ENCODE measurements at regions not wholly inside any gene's neighbourhood (a gene's known extent, or its start where the extent isn't known, plus 50 kb on each side); places are given as distances from the start of the nearest gene placed in this dataset.

GRCh38 chr11:45062115-45062514 lies 84.3 kb upstream of the PRDM11 start:
- DNase-seq (ENCODE audit: low read depth in 1 of 2, low spot score in 1 of 2): no peak

DNA sequence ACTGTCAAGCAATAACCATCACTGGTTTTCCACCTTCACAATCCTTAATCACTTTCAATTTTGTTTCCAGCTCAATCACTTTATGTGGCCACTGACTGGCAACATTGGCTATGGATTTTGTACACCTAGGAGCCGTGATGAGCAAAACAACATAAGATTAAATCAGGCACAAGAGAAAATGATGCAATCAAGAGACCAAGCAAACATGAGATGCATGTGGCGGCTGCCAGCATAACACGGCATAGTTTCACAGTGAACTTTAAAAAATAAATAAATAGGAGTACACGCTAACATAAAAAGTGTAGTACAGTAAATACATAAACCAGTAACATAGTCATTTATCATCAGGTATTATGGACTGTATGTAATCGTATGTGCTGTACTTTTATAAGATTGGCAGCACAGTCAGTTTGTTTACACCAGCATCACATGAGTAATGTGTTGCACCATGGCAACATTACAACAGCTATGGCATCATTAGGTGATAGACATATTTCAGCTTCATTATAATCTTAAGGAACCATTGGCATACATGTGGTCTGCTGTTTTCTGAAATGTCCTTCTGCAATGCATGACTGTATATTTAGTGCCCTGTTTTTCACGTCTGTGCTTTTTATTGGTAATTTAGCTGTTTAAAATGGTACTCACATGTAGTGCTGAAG lies 83.3 kb upstream of the PRDM11 start:
- no peak for DNase-seq (ENCODE audit: low read depth in 1 of 2, low spot score in 1 of 2)

GRCh38 chr11:45063669-45064068 lies 82.8 kb upstream of the PRDM11 start:
- no peak for DNase-seq (ENCODE audit: low read depth in 1 of 2, low spot score in 1 of 2)

DNA sequence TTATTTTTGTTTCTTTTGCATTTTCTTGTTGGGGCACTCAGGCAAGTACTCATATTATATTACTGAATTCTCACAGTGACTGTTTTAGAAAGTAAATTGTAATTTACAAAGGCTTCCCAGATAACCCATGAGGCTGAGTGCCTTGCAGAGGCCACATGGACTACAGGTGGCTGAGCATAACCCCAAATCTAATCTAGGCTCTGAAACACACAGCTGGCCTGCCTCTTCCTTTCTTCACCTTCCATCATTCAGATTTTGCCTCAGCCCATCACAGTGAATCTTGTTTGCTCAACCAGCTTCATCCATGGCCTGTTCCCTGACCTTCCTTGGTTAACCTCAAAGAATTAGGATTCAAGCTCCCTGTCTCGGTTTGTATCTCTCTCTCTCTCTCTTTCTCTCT lies 78.5 kb upstream of the PRDM11 start:
- DNase-seq (ENCODE audit: low read depth in 1 of 2, low spot score in 1 of 2): no peak

GRCh38 chr11:45071232-45071631 lies 75.2 kb upstream of the PRDM11 start:
- no peak for DNase-seq (ENCODE audit: low read depth in 1 of 2, low spot score in 1 of 2)

DNA sequence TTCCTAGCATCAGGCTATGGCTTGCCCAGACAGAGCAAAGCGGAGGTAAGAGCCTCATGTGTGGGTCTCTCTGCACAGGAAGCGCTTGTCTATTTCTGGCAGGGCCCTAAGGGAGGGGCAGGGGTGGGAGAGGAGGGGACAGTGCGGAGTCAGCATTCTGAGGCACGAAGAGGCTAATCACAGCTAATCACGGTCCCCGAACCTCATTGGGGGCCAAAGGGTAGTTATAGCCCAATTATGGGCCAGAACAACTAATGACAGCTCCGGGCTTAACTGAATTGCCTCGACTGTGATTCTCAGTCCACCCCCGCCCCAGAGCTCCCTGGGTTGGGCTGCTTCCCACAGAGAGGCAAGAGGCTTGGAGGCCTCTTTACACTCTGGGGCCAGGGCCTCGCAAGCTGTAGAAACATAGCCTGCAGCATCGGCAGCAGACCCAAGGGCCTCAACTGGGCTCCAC lies 72.7 kb upstream of the PRDM11 start:
- no peak for DNase-seq (ENCODE audit: low read depth in 1 of 2, low spot score in 1 of 2)

DNA sequence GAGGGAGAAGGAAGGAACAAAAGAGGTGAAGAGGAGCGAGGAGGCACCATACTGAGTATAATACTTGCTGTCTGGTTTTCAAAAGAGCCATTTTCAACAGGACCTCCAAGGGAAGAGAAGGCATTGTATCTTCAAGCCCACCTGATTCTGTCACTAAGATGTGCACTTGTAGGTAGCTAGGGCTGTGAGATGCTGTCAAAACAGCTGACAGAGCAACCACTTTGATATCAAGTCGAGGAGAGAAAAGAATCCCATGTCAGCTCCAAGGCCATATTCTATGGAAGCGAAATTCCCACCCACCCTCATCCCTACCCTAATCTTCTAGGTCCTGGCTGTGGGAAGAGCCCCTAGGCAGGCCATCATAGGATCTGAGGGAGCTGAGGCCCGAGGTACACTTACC lies 70.9 kb upstream of the PRDM11 start:
- DNase-seq (ENCODE audit: low read depth in 1 of 2, low spot score in 1 of 2): no peak

DNA sequence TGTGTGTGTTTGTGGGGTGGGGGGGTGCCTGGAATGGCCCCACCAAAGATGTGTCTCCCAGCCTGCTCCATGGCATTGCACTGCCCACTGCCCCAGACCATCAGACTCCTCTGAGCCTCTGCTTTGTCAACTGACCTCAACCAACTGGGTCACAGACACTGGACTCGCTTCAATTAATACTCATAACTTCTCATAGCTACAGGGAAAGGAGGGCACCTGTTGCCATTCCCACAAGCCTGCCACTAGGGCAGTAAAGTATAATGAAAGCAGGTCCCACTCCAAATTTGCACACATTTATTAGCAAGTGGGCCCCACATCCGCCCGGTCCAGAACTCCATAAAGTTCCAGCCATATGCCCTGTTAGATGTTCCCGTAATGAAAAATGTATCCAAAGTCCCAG lies 70.5 kb upstream of the PRDM11 start:
- DNase-seq (ENCODE audit: low read depth in 1 of 2, low spot score in 1 of 2): no peak

DNA sequence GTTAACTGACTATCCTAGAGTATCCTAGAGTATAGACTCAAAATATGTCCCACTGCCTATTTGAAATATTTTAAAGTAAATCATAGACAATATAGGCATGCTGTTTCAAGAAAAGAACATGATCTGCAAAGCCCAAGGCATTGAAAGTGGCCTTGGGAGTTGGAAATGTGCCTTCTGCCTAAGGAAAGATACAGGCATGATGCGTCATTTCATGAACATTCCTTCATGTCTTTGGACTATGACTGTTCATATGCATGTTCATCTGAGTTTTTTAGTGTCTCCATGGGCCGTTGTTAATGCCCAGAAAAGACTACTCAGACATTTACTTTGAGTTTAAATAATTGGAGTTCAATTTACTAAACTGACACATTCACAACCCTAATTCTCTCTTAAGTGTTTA lies 69.7 kb upstream of the PRDM11 start:
- DNase-seq (ENCODE audit: low read depth in 1 of 2, low spot score in 1 of 2): no peak

- no peak for DNase-seq (ENCODE audit: low read depth in 1 of 2, low spot score in 1 of 2)
Measured at GRCh38 chr11:45078236-45079074, 68.0 kb upstream of the PRDM11 start.

- DNase-seq (ENCODE audit: low read depth in 1 of 2, low spot score in 1 of 2): no peak
Measured at GRCh38 chr11:45079075-45079444, 67.4 kb upstream of the PRDM11 start.

- DNase-seq (ENCODE audit: low read depth in 1 of 2, low spot score in 1 of 2): no peak
Measured at GRCh38 chr11:45079567-45079942, 66.9 kb upstream of the PRDM11 start.

GRCh38 chr11:45079943-45080719 lies 66.3 kb upstream of the PRDM11 start:
- peak; percentile 24 to 40 for DNase-seq (ENCODE audit: low read depth in 1 of 2, low spot score in 1 of 2)

DNA sequence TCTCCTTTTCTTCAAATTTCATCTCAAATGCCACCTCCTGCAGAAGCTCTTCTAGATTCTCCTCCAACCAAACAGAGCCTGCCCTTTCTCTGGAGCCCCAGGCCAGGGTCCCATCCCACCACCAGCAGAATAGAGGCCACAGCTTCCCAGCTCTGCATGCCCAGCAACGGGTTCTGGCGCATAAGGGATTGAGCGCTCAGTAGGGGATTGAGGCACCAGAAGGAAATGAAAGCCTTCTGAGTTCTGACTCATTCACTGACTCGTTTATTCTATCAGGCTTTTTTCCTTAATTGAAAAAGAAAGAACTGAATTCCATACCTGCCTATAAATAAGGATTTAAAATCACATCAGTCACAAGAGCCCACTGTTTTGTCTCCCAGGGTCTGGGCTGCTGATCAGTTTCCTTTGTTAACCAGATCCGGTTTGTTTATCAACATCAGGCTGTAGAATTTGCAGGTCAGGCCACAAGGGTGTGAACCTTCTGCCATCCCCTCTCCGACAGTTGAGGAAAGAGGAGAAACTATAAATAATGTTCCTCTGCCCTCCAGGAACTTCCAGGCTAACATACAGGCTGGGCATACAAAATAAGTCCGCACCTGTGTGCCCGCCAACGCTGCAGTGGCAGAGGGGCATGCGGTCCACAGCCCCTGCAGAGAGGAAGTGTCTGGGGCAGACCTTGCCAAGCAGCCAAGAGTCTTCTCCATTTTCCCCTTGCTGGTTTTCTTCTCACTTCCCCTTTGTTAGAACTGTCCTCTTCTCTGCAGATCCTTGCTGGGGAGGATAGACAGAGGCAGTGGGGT lies 63.5 kb upstream of the PRDM11 start:
- no peak for DNase-seq (ENCODE audit: low read depth in 1 of 2, low spot score in 1 of 2)

GRCh38 chr11:45083544-45084087 lies 62.8 kb upstream of the PRDM11 start:
- no peak for DNase-seq (ENCODE audit: low read depth in 1 of 2, low spot score in 1 of 2)

GRCh38 chr11:45085646-45086501 lies 60.6 kb upstream of the PRDM11 start:
- DNase-seq (ENCODE audit: low read depth in 1 of 2, low spot score in 1 of 2): no peak

DNA sequence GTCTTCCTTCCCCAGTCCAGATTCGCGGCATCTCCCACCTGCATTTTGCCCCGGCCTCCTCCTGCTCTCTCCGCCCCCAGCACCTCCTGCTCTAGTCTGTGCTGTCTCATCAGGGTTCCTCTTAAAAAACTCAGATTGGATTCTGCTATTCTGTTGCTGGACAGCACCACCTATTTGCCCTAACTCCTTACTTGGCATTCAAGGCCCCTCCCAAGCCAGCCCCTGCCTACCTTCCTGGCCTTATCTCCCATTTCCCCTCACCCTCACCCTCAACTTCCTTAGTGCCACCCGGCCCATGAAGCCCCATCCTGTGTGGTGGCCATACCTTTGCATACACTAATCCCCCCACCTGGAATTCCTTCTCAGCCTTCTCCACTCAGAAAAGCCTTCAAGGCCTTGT lies 59.9 kb upstream of the PRDM11 start:
- no peak for DNase-seq (ENCODE audit: low read depth in 1 of 2, low spot score in 1 of 2)

GRCh38 chr11:45087086-45087899 lies 59.1 kb upstream of the PRDM11 start:
- no peak for DNase-seq (ENCODE audit: low read depth in 1 of 2, low spot score in 1 of 2)

- no peak for DNase-seq (ENCODE audit: low read depth in 1 of 2, low spot score in 1 of 2)
Measured at GRCh38 chr11:45087900-45088160, 58.6 kb upstream of the PRDM11 start.

All from activated CD4-positive, alpha-beta T cell treated with anti-CD3 and anti-CD28 coated beads, Interleukin-2, amount 50 U/mL, for 24 hours (primary cell).